Breast epithelium (tissue), 3 donors: ENCODE measurements at regions not wholly inside any gene's neighbourhood (a gene's known extent, or its start where the extent isn't known, plus 50 kb on each side); places are given as distances from the start of the nearest gene placed in this dataset.

Experiments used
- POLR2A ChIP-seq: fragments of 450-650 bp; IDR thresholded peaks from one replicate; pipeline ENCODE4 v1.6.1; 2016; ENCODE audit warnings: antibody characterized with exemption, mild to moderate bottlenecking, moderate library complexity
- TF ChIP-seq, protein P1 (sequence below), 3 donors: fragments of 450-650 bp; IDR thresholded peaks; one replicate each; pipeline ENCODE4 v1.5.1; 2016 to 2017; ENCODE audit warnings: antibody characterized with exemption in 3 of 3, mild to moderate bottlenecking in 3 of 3, moderate library complexity in 3 of 3

DNA sequence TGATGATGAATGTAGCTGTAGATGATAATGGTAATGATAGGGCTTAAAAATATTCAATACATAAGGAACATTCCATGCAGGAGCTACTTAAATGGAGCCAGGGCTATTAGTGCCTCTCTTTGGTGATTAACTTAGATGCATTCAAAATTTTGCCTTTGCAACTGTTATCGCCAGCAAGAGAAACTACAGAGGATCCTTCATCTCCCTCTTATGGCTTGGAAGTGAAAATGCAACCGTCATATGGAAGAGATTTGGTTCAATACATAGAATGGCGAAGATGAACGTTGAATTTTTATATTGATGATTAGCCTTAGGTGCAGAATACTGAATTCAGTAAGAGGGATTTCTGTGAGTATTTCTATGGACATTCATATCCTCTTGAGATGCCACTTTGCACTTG is 134.5 kb upstream of the NLGN4X start:
- TF ChIP-seq POLR2A: no peak
- TF ChIP-seq, protein P1, sequence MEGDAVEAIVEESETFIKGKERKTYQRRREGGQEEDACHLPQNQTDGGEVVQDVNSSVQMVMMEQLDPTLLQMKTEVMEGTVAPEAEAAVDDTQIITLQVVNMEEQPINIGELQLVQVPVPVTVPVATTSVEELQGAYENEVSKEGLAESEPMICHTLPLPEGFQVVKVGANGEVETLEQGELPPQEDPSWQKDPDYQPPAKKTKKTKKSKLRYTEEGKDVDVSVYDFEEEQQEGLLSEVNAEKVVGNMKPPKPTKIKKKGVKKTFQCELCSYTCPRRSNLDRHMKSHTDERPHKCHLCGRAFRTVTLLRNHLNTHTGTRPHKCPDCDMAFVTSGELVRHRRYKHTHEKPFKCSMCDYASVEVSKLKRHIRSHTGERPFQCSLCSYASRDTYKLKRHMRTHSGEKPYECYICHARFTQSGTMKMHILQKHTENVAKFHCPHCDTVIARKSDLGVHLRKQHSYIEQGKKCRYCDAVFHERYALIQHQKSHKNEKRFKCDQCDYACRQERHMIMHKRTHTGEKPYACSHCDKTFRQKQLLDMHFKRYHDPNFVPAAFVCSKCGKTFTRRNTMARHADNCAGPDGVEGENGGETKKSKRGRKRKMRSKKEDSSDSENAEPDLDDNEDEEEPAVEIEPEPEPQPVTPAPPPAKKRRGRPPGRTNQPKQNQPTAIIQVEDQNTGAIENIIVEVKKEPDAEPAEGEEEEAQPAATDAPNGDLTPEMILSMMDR (IDR thresholded peaks at IDR 0.05): no peak
